GM12865 (cell line): ENCODE measurements at regions not wholly inside any gene's neighbourhood (a gene's known extent, or its start where the extent isn't known, plus 50 kb on each side); places are given as distances from the start of the nearest gene placed in this dataset.

Source experiments
- DNase-seq: peaks from one replicate; pipeline ENCODE4 v3.0.0; 2010; ENCODE audit warnings: low read depth
- H3K4me3 ChIP-seq: 2 replicates; pipeline ENCODE4 v1.5.1; 2011; ENCODE audit warnings: mild to moderate bottlenecking, low read depth, low read length, control low read depth
- TF ChIP-seq, protein P1 (sequence below): IDR thresholded peaks from 2 replicates; pipeline ENCODE4 v1.5.1; 2011; ENCODE audit warnings: low read length, control low read depth, low read depth, inconsistent platforms; ENCODE audit not compliant: insufficient read depth; ENCODE audit errors: missing control alignments

DNA sequence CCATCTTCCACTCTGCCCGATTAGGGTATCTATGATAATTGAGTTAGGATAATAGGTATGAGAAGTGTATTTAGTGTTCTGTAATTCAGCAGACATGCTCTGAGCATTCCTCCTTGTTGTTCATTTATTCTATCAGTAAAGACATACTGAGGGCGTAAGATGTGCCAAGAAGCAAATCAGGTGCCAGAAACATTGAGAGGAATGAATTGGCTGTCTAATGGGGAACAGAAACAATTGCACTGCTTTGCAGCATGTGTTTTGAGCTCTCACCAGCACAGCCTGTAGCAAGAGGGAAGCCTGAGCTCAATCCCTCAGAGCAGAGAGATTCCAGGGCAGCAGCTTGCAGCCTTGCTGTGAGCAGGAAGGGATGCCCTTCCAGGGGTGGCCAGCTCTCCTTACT, 589.3 kb downstream of the BCL11B start:
- TF ChIP-seq, protein P1, sequence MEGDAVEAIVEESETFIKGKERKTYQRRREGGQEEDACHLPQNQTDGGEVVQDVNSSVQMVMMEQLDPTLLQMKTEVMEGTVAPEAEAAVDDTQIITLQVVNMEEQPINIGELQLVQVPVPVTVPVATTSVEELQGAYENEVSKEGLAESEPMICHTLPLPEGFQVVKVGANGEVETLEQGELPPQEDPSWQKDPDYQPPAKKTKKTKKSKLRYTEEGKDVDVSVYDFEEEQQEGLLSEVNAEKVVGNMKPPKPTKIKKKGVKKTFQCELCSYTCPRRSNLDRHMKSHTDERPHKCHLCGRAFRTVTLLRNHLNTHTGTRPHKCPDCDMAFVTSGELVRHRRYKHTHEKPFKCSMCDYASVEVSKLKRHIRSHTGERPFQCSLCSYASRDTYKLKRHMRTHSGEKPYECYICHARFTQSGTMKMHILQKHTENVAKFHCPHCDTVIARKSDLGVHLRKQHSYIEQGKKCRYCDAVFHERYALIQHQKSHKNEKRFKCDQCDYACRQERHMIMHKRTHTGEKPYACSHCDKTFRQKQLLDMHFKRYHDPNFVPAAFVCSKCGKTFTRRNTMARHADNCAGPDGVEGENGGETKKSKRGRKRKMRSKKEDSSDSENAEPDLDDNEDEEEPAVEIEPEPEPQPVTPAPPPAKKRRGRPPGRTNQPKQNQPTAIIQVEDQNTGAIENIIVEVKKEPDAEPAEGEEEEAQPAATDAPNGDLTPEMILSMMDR, result no peak

DNA sequence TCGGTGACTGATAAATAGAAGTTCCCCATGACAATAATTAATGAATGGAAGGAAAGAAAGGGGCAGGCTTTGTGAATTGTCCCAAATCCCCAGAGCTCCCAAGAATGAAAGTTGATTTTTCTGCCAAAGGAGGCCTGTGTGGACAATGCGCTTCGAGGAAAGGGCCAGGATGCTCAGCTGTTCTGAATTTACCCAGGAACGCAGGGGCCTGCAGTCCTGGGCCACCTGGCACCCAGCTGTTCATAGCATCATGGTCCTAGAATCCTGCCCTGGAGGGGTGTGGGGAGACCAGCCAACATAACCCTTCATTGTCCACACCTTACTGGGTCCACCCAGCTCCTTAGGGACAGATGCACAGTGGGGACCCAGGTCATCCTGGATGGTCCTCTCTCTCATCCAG, 587.5 kb downstream of the BCL11B start:
- TF ChIP-seq, protein P1, result no peak
- no peak for DNase-seq
- no peak overlapping the region for H3K4me3 ChIP-seq

More for the DNA sequence above, 589.3 kb downstream of the BCL11B start:
- H3K4me3 ChIP-seq, result no peak overlapping the region
- DNase-seq, result no peak

DNA sequence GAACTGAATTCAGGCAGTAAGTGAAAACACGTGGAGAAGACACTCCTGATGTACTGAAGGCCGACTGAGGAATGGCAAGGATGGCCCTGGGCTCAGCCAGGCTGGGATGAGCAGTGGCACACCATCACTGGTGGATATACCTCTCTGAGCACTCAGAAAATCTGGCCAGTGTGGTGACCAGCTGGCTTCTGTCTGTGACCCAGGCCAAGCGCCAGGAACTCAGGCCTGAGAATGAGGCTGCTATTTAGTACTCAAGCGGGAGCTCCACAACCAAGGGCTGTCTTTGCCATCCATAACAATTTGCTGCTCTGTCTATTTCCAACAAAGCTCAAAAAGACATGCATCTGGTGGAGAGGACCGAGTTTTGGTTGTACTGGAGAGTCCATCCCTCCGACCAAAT, 586.3 kb downstream of the BCL11B start:
- H3K4me3 ChIP-seq, result no peak overlapping the region
- DNase-seq, result no peak
- TF ChIP-seq, protein P1, result no peak

DNA sequence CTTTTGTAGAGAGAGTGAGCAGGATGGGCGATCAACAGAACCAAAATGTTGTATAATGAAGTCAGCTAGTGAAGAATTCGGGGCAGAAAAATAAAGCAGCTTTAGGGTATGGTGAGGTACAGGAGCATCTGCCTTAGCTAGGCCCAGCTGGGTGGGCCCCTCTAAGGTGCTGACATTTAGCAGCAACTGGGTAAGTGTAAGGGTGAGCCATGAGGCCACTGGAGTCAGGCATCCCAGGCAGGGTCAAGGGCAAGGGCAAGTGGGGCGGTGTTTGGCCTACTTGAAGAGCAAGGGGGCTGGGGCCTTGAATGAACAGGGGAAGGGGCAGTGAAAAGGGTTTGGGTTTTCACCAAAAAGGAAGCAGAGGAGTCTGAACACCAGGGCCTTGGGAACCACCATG, 583.6 kb downstream of the BCL11B start:
- TF ChIP-seq, protein P1, result no peak
- no peak overlapping the region for H3K4me3 ChIP-seq
- no peak for DNase-seq

DNA sequence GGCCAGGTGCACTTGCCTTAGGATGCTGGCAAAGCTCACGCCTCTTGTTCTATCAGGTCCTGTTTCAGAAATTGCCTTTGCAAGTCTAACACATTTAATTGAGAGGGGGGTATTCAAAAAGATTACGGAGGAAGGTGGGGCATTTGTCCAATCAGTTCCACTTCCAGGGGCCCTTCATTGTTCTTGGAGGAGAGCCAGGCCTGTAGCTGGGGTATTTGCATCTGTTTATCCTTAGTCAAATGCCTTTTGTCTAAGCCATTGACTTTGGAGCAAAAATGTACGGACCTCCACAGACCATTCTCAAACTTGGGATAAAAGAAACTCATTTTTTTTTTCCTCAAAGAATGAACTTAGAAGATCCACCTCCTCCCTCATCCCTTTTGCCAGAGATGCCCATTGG, 582.0 kb downstream of the BCL11B start:
- TF ChIP-seq, protein P1, result no peak

DNA sequence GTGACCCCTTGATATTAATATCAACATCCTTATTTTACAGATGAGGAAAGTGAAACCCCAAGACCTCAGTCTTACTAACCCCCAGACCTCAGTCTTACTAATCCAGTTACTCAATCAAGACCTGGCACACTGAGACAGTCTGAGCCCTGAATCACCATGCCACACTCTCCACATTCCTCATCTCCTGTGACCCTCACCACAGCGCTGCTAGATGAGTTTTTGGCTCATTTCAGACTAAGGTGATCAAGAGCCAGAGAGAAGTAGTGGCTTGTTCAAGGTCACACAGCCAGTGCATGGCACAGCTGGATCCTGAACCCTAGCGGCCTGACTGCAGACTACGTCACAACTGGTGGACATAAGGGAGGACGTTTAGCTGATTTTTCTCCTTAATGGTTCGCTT, 579.2 kb downstream of the BCL11B start:
- peak; percentile 4 for DNase-seq
- TF ChIP-seq, protein P1, result no peak

More for the DNA sequence above, 582.0 kb downstream of the BCL11B start:
- H3K4me3 ChIP-seq, result no peak overlapping the region
- DNase-seq, result no peak

DNA sequence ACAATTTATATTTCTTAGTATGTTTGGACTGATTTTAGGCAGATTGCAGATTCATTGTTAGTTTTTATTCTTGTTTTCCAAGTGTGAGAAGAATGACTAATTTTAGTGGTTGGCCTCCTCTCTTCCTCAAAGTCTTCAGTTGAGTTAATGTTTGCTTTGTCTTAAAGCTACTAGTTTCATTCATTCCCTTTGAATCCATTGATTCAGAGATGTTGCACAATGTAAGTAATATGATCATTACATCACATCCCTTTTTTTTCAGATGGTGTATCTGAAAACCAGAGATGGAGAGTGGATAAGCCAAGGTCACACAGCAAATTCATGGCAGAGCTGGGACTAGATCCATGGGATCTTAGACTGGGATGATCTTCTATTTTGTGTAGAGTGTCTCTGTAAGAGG, 577.5 kb downstream of the BCL11B start:
- no peak overlapping the region for H3K4me3 ChIP-seq
- DNase-seq, result no peak
- TF ChIP-seq, protein P1, result no peak

More for the DNA sequence above, 579.2 kb downstream of the BCL11B start:
- no peak overlapping the region for H3K4me3 ChIP-seq
